Thoracic aorta (tissue), 2 donors: ENCODE measurements at regions not wholly inside any gene's neighbourhood (a gene's known extent, or its start where the extent isn't known, plus 50 kb on each side); places are given as distances from the start of the nearest gene placed in this dataset.

ENCODE experiments used
- ATAC-seq: fragments of 150-250 bp; one replicate; pipeline ENCODE4 v1.8.0; 2017; ENCODE audit warnings: low read depth; ENCODE audit not compliant: insufficient number of reproducible peaks, low FRiP score
- DNase-seq: peaks from one replicate; pipeline ENCODE4 v3.0.0-alpha.2; 2020; ENCODE audit warnings: low spot score
- H3K27ac ChIP-seq, 2 donors: fragments of 200-600 bp; sonication (generic); 1 replicate in 1 of 2; 2 replicates in 1 of 2; pipeline ENCODE4 v1.5.1; 2016; ENCODE audit warnings: mild to moderate bottlenecking in 2 of 2, moderate library complexity in 2 of 2
- H3K27me3 ChIP-seq: fragments of 200-600 bp; sonication (generic); replicated peaks from 2 replicates; pipeline ENCODE4 v1.6.0; 2016; ENCODE audit warnings: mild to moderate bottlenecking; ENCODE audit not compliant: insufficient read depth
- H3K36me3 ChIP-seq: fragments of 200-600 bp; sonication (generic); one replicate; pipeline ENCODE4 v1.5.1; 2016
- H3K4me1 ChIP-seq, 2 donors: fragments of 200-600 bp; sonication (generic); 1 replicate in 1 of 2; 2 replicates in 1 of 2; pipeline versions ENCODE4 v1.5.1 to v1.6.0; 2016; ENCODE audit warnings: low read depth in 2 of 2, mild to moderate bottlenecking in 1 of 2; ENCODE audit not compliant: control insufficient read depth in 1 of 2
- H3K4me3 ChIP-seq: fragments of 200-600 bp; sonication (generic); 2 replicates; pipeline ENCODE4 v1.5.1; 2016; ENCODE audit warnings: mild to moderate bottlenecking
- H3K9me3 ChIP-seq: fragments of 200-600 bp; sonication (generic); 2 replicates; pipeline ENCODE4 v1.5.1; 2016
- CTCF ChIP-seq: fragments of 200-600 bp; sonication (generic); IDR thresholded peaks from one replicate; pipeline ENCODE4 v1.5.1; 2019; ENCODE audit warnings: antibody characterized with exemption

GRCh38 chr4:117610706-117611308 is 423.5 kb upstream of the NDST3 start:
- no peaks in the 10 kb centered on the region for H3K27me3 ChIP-seq
- no peak for TF ChIP-seq CTCF
- no peaks in the 10 kb centered on the region for H3K4me1 ChIP-seq
- no peaks in the 10 kb centered on the region for H3K36me3 ChIP-seq
- no peak overlapping the region for H3K27ac ChIP-seq
- peaks cover 3% of the 10 kb centered on the region for H3K9me3 ChIP-seq
- H3K4me3 ChIP-seq: no peak overlapping the region
- DNase-seq (no peak), ATAC-seq (no peak)

GRCh38 chr4:117621673-117622072 is 412.6 kb upstream of the NDST3 start:
- DNase-seq: no peak
- Histone ChIP-seq H3K27ac (no peak overlapping the region), H3K4me1 (no peaks in the 10 kb centered on the region), H3K4me3 (no peak overlapping the region), H3K27me3 (no peaks in the 10 kb centered on the region), H3K9me3 (peaks cover 5% of the 10 kb centered on the region), H3K36me3 (no peaks in the 10 kb centered on the region)
- no peak for ATAC-seq
- no peak for TF ChIP-seq CTCF

GRCh38 chr4:117623326-117623725 is 411.0 kb upstream of the NDST3 start:
- no peak for DNase-seq
- no peak for TF ChIP-seq CTCF
- no peaks in the 10 kb centered on the region for H3K27me3 ChIP-seq
- H3K4me3 ChIP-seq: no peak overlapping the region
- no peaks in the 10 kb centered on the region for H3K9me3 ChIP-seq
- H3K4me1 ChIP-seq: no peaks in the 10 kb centered on the region
- no peaks in the 10 kb centered on the region for H3K36me3 ChIP-seq
- no peak for ATAC-seq
- no peak overlapping the region for H3K27ac ChIP-seq

GRCh38 chr4:117626664-117627063 is 407.6 kb upstream of the NDST3 start:
- DNase-seq: no peak
- H3K36me3 ChIP-seq: no peaks in the 10 kb centered on the region

GRCh38 chr4:117634716-117635115 is 399.6 kb upstream of the NDST3 start:
- H3K9me3 ChIP-seq: no peaks in the 10 kb centered on the region
- H3K36me3 ChIP-seq: no peaks in the 10 kb centered on the region
- no peaks in the 10 kb centered on the region for H3K4me1 ChIP-seq
- H3K27ac ChIP-seq: no peak overlapping the region
- no peak overlapping the region for H3K4me3 ChIP-seq
- H3K27me3 ChIP-seq: no peaks in the 10 kb centered on the region
- no peak for TF ChIP-seq CTCF
- no peak for ATAC-seq
- DNase-seq: no peak

More at GRCh38 chr4:117626664-117627063, 407.6 kb upstream of the NDST3 start:
- Histone ChIP-seq H3K27me3 (no peaks in the 10 kb centered on the region), H3K9me3 (no peaks in the 10 kb centered on the region), H3K4me1 (no peaks in the 10 kb centered on the region), H3K27ac (no peak overlapping the region), H3K4me3 (no peak overlapping the region)
- ATAC-seq: no peak
- no peak for TF ChIP-seq CTCF
